Karpas-422 (cell line): ENCODE measurements at regions not wholly inside any gene's neighbourhood (a gene's known extent, or its start where the extent isn't known, plus 50 kb on each side); places are given as distances from the start of the nearest gene placed in this dataset.
A peak's percentile ranks its signal among the peaks of the same experiment; 100 is the strongest.

ENCODE experiments used
- DNase-seq: peaks from one replicate; pipeline ENCODE4 v3.0.0-alpha.2; 2015
- H2AFZ ChIP-seq: fragments of 200-600 bp; sonication (generic); 2 replicates; pipeline ENCODE4 v1.6.1; 2014; ENCODE audit warnings: antibody characterized with exemption, low read length, mixed read lengths
- H3K27ac ChIP-seq: fragments of 200-600 bp; sonication (generic); 2 replicates; pipeline ENCODE4 v1.5.1; 2014; ENCODE audit warnings: mild to moderate bottlenecking, low read length, moderate library complexity
- H3K27me3 ChIP-seq: fragments of 200-600 bp; sonication (generic); 2 replicates; pipeline ENCODE4 v1.6.1; 2014; ENCODE audit warnings: low read length, mixed read lengths
- H3K36me3 ChIP-seq: fragments of 200-600 bp; sonication (generic); 2 replicates; pipeline ENCODE4 v1.6.1; 2014; ENCODE audit warnings: low read length, mixed read lengths; ENCODE audit not compliant: insufficient read depth
- H3K4me1 ChIP-seq: fragments of 200-600 bp; sonication (generic); 2 replicates; pipeline ENCODE4 v1.6.1; 2014; ENCODE audit warnings: mild to moderate bottlenecking, low read length, mixed read lengths
- H3K4me2 ChIP-seq: fragments of 200-600 bp; sonication (generic); 2 replicates; pipeline ENCODE4 v1.6.1; 2014; ENCODE audit warnings: low read length, low read depth, mild to moderate bottlenecking; ENCODE audit not compliant: poor library complexity, severe bottlenecking
- H3K4me3 ChIP-seq: fragments of 200-600 bp; sonication (generic); 2 replicates; pipeline ENCODE4 v1.5.1; 2014; ENCODE audit warnings: mild to moderate bottlenecking, antibody characterized with exemption, low read length, mixed read lengths
- H3K79me2 ChIP-seq: fragments of 200-600 bp; sonication (generic); 2 replicates; pipeline ENCODE4 v1.6.1; 2014; ENCODE audit warnings: mild to moderate bottlenecking, low read length, mixed read lengths
- H3K9ac ChIP-seq: fragments of 200-600 bp; sonication (generic); 2 replicates; pipeline ENCODE4 v1.6.0; 2014; ENCODE audit warnings: low read length
- H3K9me2 ChIP-seq: fragments of 200-600 bp; sonication (generic), shearing (Covaris generic); replicated peaks from 2 replicates; pipeline ENCODE4 v1.6.0; 2014; ENCODE audit warnings: mild to moderate bottlenecking, low read length, moderate library complexity; ENCODE audit not compliant: insufficient read depth
- H3K9me3 ChIP-seq: fragments of 300-700, 200-600 bp; sonication (generic); 2 replicates; pipeline ENCODE4 v1.6.1; 2014; ENCODE audit warnings: low read length, mixed read lengths
- H4K20me1 ChIP-seq: fragments of 200-600 bp; sonication (generic); 2 replicates; pipeline ENCODE4 v1.6.1; 2014; ENCODE audit warnings: mild to moderate bottlenecking, antibody characterized with exemption, low read length, low read depth; ENCODE audit not compliant: insufficient read depth

GRCh38 chr17:71407981-71408380, 712.8 kb upstream of the SOX9 start:
- peaks cover 6% of the 10 kb centered on the region for H3K4me1 ChIP-seq
- no peak overlapping the region for H3K4me2 ChIP-seq
- H3K79me2 ChIP-seq, result no peaks in the 10 kb centered on the region
- H3K9me3 ChIP-seq, result no peaks in the 10 kb centered on the region
- no peak overlapping the region for H3K27ac ChIP-seq
- H3K4me3 ChIP-seq, result no peak overlapping the region
- H3K9me2 ChIP-seq, result no peaks in the 10 kb centered on the region
- H3K9ac ChIP-seq, result no peak overlapping the region
- H3K36me3 ChIP-seq, result no peaks in the 10 kb centered on the region
- H4K20me1 ChIP-seq, result no peaks in the 10 kb centered on the region
- no peak overlapping the region for H2AFZ ChIP-seq
- no peaks in the 10 kb centered on the region for H3K27me3 ChIP-seq
- DNase-seq, result no peak

- H3K27ac ChIP-seq, result no peak overlapping the region
- no peak overlapping the region for H3K4me2 ChIP-seq
- no peaks in the 10 kb centered on the region for H4K20me1 ChIP-seq
- H2AFZ ChIP-seq, result no peak overlapping the region
- H3K9me3 ChIP-seq, result no peaks in the 10 kb centered on the region
- no peak overlapping the region for H3K9ac ChIP-seq
- H3K4me3 ChIP-seq, result no peak overlapping the region
- DNase-seq, result no peak
- no peaks in the 10 kb centered on the region for H3K36me3 ChIP-seq
- H3K27me3 ChIP-seq, result no peaks in the 10 kb centered on the region
- no peaks in the 10 kb centered on the region for H3K79me2 ChIP-seq
- H3K9me2 ChIP-seq, result no peaks in the 10 kb centered on the region
- H3K4me1 ChIP-seq, result peaks cover 11% of the 10 kb centered on the region
Observed at GRCh38 chr17:71409137-71409536, 711.7 kb upstream of the SOX9 start.

GRCh38 chr17:71409712-71410111, 711.1 kb upstream of the SOX9 start:
- Histone ChIP-seq H4K20me1 (no peaks in the 10 kb centered on the region), H3K79me2 (no peaks in the 10 kb centered on the region), H3K9me3 (no peaks in the 10 kb centered on the region), H3K9ac (no peak overlapping the region), H3K27me3 (no peaks in the 10 kb centered on the region), H3K4me1 (peaks cover 11% of the 10 kb centered on the region), H3K9me2 (no peaks in the 10 kb centered on the region), H3K36me3 (no peaks in the 10 kb centered on the region), H3K4me3 (no peak overlapping the region), H3K4me2 (no peak overlapping the region), H3K27ac (no peak overlapping the region), H2AFZ (no peak overlapping the region)
- DNase-seq, result no peak

GRCh38 chr17:71412803-71413202, 708.0 kb upstream of the SOX9 start:
- Histone ChIP-seq H3K9ac (no peak overlapping the region), H3K27ac (no peak overlapping the region), H4K20me1 (no peaks in the 10 kb centered on the region), H3K4me3 (no peak overlapping the region), H3K9me2 (no peaks in the 10 kb centered on the region), H3K4me1 (peaks cover 11% of the 10 kb centered on the region), H3K79me2 (no peaks in the 10 kb centered on the region), H3K27me3 (no peaks in the 10 kb centered on the region), H3K36me3 (no peaks in the 10 kb centered on the region), H2AFZ (no peak overlapping the region), H3K9me3 (no peaks in the 10 kb centered on the region), H3K4me2 (no peak overlapping the region)
- DNase-seq, result peak; percentile 46

- H3K9me2 ChIP-seq, result no peaks in the 10 kb centered on the region
Observed at GRCh38 chr17:71413935-71414334, 706.9 kb upstream of the SOX9 start.

GRCh38 chr17:71417142-71417541, 703.7 kb upstream of the SOX9 start:
- Histone ChIP-seq H3K79me2 (no peaks in the 10 kb centered on the region), H4K20me1 (no peaks in the 10 kb centered on the region), H3K4me2 (no peak overlapping the region), H3K4me1 (peaks cover 11% of the 10 kb centered on the region), H2AFZ (no peak overlapping the region), H3K27me3 (no peaks in the 10 kb centered on the region), H3K9me3 (no peaks in the 10 kb centered on the region), H3K9ac (no peak overlapping the region), H3K27ac (no peak overlapping the region), H3K36me3 (no peaks in the 10 kb centered on the region), H3K9me2 (no peaks in the 10 kb centered on the region), H3K4me3 (no peak overlapping the region)
- no peak for DNase-seq

More at GRCh38 chr17:71413935-71414334, 706.9 kb upstream of the SOX9 start:
- Histone ChIP-seq H3K27ac (no peak overlapping the region), H3K4me2 (no peak overlapping the region), H3K9me3 (no peaks in the 10 kb centered on the region), H3K4me3 (no peak overlapping the region), H3K4me1 (peaks cover 11% of the 10 kb centered on the region), H3K27me3 (no peaks in the 10 kb centered on the region), H3K36me3 (no peaks in the 10 kb centered on the region), H2AFZ (no peak overlapping the region), H3K9ac (no peak overlapping the region), H3K79me2 (no peaks in the 10 kb centered on the region), H4K20me1 (no peaks in the 10 kb centered on the region)
- DNase-seq, result peak; percentile 45

GRCh38 chr17:71422968-71423367, 697.9 kb upstream of the SOX9 start:
- H3K36me3 ChIP-seq, result no peaks in the 10 kb centered on the region
- no peak for DNase-seq
- H3K4me2 ChIP-seq, result no peak overlapping the region
- H3K9ac ChIP-seq, result no peak overlapping the region
- H4K20me1 ChIP-seq, result no peaks in the 10 kb centered on the region
- no peaks in the 10 kb centered on the region for H3K9me2 ChIP-seq
- H2AFZ ChIP-seq, result no peak overlapping the region
- no peaks in the 10 kb centered on the region for H3K27me3 ChIP-seq
- peak overlapping the region; percentile 77 for H3K27ac ChIP-seq
- H3K4me1 ChIP-seq, result peaks cover 24% of the 10 kb centered on the region
- no peaks in the 10 kb centered on the region for H3K9me3 ChIP-seq
- no peak overlapping the region for H3K4me3 ChIP-seq
- no peaks in the 10 kb centered on the region for H3K79me2 ChIP-seq

- Histone ChIP-seq H3K4me1 (peaks cover 24% of the 10 kb centered on the region), H3K36me3 (no peaks in the 10 kb centered on the region), H3K79me2 (no peaks in the 10 kb centered on the region), H2AFZ (no peak overlapping the region), H3K4me3 (peak overlapping the region; percentile 18; the same call in 1 of the 2 replicates), H3K9ac (no peak overlapping the region), H4K20me1 (no peaks in the 10 kb centered on the region), H3K4me2 (peak overlapping the region; percentile 53), H3K9me3 (peaks cover 4% of the 10 kb centered on the region; the same call in 1 of the 2 replicates), H3K9me2 (no peaks in the 10 kb centered on the region), H3K27me3 (no peaks in the 10 kb centered on the region), H3K27ac (peak overlapping the region; percentile 77)
- peak; percentile 61 for DNase-seq
Observed at GRCh38 chr17:71423871-71424546, 696.8 kb upstream of the SOX9 start.
